D721Med (cell line): ENCODE measurements at regions not wholly inside any gene's neighbourhood (a gene's known extent, or its start where the extent isn't known, plus 50 kb on each side); places are given as distances from the start of the nearest gene placed in this dataset.

Source experiments
- DNase-seq: peaks from one replicate; pipeline ENCODE4 v3.0.0; 2011; ENCODE audit warnings: low spot score; ENCODE audit not compliant: insufficient read length
- FAIRE-seq: peaks from 2 replicates; lab custom pipeline; 2011; peaks lifted over from hg19 to GRCh38; lab: Jason Lieb, UNC
- CTCF ChIP-seq: IDR thresholded peaks from 2 replicates; pipeline ENCODE4 v1.5.1; 2012; ENCODE audit warnings: mild to moderate bottlenecking, control low read depth; ENCODE audit not compliant: insufficient read depth; ENCODE audit errors: missing control alignments

GRCh38 chr11:44507896-44508445 is 57.5 kb upstream of the CD82 start:
- DNase-seq (no peak), FAIRE-seq (no peak)
- TF ChIP-seq CTCF = no peak

GRCh38 chr11:44509296-44509695 is 56.2 kb upstream of the CD82 start:
- no peak for TF ChIP-seq CTCF
- DNase-seq (no peak), FAIRE-seq (no peak)

GRCh38 chr11:44510372-44510771 is 55.1 kb upstream of the CD82 start:
- TF ChIP-seq CTCF = no peak
- FAIRE-seq = no peak
- DNase-seq = no peak

GRCh38 chr11:44512818-44513217 is 52.6 kb upstream of the CD82 start:
- DNase-seq (no peak), FAIRE-seq (no peak)
- no peak for TF ChIP-seq CTCF

- DNase-seq (no peak), FAIRE-seq (no peak)
- no peak for TF ChIP-seq CTCF
Observed at GRCh38 chr11:44515048-44515447, 50.4 kb upstream of the CD82 start.
